HG03066 (cell line): ENCODE measurements at regions not wholly inside any gene's neighbourhood (a gene's known extent, or its start where the extent isn't known, plus 50 kb on each side); places are given as distances from the start of the nearest gene placed in this dataset.
"Not testable (repeated sequence)": the region's sequence is repeated elsewhere in the genome, so short reads cannot be mapped to it uniquely, and the experiment has no call there.

ENCODE experiments used
- ATAC-seq: cut with Tn5 transposase; IDR thresholded peaks from one replicate; pipeline ENCODE4 v1.9.1; 2021; ENCODE audit warnings: low read depth; ENCODE audit not compliant: unreplicated experiment

DNA sequence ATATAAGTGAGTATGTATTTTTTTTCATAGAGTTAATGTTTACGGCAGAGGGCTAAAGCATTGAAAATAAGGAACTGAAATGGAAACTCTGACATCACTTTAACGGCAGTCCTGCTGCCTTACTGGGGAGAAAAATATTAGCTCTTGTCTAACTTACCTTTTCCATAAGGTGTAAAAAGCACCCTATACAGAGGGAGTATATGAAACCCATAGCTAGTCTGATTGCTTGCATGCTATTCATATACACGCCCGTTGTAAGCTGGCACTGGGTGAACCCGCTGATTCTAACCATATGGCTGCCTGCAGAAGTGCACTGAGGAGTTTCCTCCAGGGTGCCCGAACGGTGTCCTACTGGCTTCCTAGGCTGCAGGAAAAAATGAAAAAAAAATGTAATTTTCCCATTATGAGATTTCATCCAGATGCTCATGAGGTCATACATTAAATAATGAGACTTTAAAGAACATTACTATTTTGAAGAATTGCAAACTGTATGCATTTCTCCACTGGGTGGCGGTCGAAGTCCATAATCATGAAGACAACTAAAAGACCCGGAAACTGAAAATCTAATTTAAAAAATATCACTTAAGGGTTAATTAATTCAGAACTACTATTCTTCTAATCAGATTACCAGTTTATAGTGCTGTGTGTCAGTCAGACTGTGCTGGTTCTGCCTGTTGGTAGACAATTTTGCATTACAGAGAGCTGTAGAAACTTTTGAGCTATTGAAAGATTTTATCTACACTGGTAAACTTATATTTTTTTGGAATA lies 144.7 kb downstream of the ALX1 start:
- ATAC-seq, result peak; percentile 91

DNA sequence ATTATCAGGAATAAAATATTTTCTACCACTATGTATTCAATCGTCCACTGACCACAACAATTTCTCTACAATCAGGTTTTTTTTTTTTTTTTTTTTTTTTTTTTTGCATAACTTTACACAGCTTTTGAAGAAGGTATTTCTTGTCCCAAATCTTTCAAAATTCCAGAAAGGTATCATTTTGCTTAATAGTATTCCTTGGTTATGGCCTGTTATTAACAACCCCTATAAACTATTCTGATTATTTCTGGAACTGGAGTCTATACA lies 145.3 kb downstream of the ALX1 start:
- ATAC-seq, result no peak

DNA sequence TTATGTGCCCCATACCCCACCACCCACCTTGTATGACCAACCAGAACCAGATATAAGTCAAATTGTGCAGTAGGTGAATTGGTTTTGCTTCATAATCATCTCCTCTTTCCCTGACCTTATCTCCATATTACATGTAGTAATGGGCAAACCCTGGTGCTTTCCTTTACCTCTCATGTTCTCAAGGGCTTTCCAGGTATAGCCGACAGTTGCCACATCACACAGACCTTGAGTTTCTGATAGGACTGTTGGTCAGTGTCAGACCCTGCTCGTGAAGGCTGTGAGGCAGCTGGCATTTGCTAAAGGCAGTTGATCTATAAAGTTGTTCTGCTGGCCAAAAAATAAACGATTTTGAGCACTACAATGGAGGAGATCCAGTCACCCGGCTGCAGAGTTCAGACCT lies 145.9 kb downstream of the ALX1 start:
- no peak for ATAC-seq

DNA sequence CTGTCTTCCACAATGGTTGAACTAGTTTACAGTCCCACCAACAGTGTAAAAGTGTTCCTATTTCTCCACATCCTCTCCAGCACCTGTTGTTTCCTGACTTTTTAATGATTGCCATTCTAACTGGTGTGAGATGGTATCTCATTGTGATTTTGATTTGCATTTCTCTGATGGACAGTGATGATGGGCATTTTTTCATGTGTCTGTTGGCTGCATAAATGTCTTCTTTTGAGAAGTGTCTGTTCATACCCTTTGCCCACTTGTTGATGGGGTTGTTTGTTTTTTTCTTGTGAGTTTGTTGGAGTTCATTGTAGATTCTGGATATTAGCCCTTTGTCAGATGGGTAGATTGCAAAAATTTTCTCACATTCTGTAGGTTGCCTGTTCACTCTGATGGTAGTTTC lies 153.1 kb downstream of the ALX1 start:
- not testable (repeated sequence) for ATAC-seq

DNA sequence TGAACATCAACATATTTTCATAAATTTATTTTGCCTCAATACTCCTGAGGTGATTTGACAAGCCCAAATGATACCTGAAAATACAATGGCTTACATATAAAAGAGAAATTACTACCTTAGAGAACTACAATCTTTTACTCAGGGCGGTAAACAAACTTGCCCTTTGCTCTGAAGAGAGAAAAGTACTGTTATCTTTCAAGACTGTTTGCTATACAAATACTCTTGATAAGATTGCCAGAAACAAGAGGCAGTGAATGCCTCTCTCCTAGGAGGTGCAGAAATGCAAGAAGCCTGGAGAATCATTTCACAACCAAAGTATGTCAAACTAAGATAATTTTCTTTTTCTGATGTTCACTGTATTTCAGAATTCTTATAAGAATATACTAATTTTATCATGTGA lies 160.3 kb downstream of the ALX1 start:
- no peak for ATAC-seq

DNA sequence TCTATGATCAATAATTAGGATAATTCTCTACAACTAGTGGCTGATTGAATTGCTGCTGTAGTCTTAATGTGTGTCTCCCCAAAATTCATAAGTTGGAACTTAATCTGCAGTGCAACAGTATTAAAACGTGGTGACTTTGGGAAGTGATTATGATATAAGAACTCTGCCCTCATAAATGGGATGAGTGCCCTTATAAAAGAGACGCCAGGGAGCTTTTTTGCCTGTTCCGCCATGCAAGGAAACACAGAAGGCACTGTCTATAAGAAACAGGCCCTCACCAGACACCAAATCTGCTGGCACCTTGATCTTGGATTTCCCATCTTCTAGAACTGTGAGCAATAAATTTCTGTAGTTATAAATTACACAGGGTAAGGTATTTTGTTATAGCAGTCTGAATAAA lies 161.0 kb downstream of the ALX1 start:
- no peak for ATAC-seq

DNA sequence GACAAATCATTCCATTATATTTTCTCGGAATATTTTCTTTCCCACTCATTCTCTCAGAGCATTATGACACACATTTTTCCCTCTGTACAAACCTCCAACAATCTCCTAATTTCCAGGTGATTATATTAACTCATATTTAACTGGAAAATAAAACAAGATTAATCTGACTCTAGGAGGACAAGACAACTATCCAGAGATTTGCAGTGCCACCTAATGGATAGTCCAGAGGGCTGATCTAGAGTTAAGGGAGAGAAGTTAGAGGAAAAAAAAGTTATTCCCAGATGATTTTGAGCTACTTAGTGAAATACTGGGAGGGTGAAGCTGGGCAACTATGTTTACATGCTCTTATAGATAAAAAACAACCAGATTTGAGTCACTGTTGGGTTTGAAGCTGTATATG lies 161.7 kb downstream of the ALX1 start:
- no peak for ATAC-seq

DNA sequence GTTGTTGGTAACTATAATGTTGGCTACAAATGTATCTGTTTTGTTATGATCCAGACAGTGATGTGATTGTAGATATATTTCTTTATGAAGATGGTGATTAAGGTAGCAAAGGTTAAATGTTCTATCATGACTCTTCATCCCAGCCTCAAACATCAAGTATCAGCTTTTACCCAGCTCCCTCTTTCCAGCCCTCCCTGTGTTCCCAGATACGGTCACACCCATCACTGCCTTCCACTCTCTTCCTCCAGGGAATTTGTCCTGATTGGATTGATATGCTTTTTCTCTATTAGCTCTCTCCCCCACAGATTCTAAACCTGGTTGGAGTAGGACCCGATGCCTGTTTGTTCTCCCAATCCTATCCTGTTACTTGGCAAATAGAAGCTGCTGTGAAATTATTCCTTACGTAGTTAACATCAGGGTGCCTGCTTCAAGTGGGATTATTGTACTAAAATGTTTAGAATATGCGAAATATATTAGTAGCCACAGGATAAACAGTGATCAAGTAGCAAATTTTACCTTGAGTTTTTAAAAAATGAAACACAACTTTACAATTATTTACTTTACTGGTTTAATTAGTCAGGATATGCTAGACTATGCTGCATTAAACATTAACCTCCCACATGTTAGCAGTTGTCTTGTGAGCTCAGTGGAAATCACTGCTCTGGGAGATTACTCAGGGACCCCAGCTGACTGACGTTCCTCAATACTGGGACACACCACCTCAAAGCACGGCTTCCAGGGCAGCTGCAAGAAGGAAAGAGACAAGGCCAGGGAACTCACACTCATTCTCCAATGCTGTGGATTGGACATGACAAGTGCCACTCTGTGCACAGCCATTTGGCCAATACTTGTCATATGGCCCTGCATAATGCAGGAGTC lies 165.3 kb downstream of the ALX1 start:
- no peak for ATAC-seq

DNA sequence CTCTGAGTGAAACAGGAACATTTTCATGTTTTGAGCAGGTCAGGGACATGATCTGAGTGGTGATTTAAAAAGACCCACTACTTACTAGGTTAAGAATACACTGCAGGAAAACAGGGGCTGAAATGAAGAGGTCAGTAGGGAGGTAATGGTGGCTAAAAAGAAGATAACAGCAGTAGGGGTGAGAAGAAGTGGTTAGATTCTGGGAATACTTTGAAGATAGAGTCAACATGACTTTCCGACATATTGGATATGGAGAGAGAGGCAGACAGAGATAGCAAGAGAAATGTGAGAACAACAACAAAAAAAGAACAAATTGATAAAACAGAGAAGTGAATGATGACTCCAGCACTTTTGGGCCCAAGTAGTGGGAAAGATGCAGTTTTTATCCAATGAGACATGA lies 168.0 kb downstream of the ALX1 start:
- no peak for ATAC-seq

DNA sequence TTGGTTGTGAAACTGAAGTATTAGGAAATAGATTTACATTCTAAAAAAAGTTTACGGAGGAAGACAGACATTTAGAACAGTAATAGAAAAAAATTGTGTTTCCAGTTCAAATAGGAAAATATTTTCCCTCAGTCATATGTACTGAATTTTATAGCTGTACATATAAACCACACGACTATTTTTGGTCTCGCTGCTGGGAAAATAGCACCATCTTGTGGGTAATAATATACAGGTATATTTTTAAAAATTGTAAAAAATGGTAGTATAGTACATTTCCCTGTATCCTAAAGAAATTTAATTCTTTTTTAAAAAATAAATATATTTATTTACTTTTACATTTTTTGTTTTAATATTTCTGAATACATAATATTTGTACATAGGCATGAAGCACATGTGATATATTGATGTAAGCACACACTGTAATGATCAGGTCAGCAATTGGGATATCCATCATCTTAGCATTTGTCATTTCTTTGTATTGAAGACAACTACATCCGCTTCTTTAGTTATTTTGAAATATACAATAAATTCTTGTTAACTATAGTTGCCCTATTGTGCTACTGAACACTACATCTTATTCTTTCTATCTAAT lies 168.6 kb downstream of the ALX1 start:
- no peak for ATAC-seq

DNA sequence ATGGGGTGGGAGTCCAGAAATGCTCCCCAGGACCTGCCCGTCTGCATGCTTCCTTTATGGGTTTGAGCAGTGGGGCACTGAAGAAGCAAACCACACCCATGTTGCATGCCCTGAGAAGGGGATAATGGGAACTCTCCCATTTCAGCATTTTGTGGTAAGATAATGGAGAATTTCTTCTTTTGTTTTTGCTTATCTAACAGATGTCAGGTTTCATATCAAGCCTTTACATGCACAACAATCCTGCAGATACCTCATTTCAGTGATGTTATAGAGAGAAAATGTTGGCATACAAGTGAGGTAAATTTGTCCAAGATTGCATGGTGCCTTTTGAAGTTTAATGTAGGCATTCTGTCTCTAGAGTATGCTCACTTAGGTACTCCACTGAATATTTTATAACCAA lies 177.0 kb downstream of the ALX1 start:
- ATAC-seq, result no peak

DNA sequence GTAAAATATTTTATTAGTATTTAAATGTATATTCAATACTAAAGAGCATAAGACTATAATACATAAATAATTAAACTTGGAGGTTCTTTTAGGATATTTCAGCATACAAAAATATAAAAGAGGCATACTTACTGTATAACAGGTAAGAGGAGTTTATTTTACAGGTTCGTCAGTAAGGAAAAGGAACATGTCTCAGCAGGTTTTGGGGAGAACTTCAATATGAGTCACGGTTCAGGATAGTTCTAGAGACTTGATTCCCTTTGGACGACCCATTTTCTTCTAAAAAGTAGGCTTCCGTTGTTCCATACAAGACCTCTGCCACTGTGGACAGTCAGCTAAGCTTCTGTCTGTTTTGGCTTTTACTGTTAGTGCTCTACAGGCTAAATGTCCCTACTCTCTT lies 181.1 kb downstream of the ALX1 start:
- ATAC-seq, result no peak

DNA sequence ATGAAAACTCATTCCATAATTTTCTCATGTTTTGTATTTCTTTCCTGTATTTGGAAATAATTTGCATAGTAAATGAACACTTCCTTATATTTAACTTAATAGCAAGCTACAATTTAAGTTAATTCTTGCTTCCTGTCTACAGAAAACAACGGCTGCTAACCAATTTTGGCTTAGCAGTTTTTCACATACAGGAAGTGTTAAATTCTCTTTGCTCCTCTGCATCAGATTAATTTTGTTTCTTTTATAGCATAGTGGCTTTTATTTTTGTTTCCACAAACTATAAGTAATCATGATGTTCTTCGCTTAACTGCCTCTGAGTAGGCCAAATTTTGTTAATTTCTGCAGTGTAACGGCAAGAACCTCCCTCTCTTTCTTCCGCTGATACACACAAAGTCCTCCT lies 182.9 kb downstream of the ALX1 start:
- no peak for ATAC-seq

DNA sequence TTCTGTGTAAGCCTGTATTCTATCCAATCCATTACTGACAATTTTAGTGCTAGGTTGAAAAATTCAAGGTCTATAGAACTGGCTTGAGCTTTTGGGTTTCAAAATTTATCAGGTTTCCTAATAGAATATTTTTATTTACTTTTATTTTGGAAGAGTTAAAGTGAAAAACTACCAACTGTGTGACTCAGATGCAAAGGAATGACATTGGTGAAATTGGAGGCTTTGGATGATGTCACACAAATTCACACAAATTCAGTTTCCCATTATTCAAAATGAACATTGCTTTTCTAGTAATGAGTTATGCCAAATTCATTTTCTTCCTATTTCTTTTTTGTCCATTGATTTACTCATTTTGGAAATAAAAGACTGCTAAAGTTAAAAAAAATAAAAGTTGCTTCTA lies 186.9 kb downstream of the ALX1 start:
- ATAC-seq, result no peak

DNA sequence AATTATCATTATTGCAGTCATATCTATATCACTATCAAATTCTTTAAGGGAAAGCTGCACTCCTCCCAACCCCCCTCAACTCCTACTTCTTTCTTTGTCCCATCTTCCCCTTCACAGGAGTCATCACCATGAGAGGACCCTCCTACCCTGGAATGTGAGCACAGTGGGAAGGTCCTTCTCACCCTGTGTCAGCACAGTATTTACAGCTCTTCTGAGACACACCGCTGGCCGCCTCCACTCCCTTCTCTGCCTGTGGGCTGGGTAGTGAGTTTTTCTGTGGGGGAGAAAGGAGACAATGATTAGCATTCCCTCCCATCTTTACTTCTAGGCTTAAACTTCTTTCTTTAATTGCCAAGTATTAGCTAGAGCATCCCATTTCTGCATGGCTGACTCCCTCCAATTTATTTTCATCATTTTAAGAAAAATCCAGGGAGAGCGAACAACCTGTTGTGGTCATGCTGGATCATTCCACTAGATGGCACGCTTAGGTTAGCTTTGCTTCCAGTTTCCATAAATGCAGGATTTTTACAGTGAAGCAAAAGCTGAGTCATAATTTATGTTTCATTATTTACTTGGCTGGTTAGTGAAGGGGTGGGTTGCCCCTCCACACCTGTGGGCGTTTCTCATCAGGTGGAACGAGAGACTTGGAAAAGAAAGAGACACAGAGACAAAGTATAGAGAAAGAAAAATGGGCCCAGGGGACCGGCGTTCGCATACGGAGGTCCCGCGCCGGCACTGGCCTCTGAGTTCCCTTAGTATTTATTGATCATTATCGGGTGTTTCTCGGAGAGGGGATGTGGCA lies 188.5 kb downstream of the ALX1 start:
- peak; percentile 91 for ATAC-seq

DNA sequence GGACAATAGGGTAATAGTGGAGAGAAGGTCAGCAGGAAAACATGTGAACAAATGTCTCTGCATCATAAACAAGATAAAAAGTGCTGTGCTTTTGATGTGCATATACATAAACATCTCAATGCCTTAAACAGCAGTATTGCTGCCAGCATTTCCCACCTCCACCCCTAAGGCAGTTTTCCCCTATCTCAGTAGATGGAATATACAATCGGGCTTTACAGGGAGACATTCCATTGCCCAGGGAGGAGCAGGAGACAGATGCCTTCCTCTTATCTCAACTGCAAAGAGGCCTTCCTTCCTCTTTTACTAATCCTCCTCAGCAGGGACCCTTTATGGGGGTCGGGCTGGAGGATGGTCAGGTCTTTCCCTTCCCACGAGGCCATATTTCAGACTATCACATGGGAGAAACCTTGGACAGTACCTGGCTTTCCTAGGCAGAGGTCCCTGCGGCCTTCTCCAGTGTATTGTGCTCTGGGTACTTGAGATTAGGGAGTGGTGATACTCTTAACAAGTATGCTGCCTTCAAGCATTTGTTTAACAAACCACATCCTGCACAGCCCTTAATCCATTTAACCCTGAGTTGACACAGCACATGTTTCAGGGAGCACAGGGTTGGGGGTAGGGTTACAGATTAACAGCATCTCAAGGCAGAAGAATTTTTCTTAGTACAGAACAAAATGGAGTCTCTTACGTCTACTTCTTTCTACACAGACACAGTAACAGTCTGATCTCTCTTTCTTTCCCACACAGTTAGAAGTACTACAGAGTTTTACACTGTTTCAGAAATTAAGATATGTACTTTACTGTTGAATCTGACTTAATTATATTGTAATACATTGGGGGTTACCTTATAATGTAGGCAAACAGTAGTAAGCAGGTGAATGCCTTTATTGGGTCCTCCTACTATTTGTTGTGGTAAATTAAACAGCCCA lies 189.4 kb downstream of the ALX1 start:
- ATAC-seq, result not testable (repeated sequence)

DNA sequence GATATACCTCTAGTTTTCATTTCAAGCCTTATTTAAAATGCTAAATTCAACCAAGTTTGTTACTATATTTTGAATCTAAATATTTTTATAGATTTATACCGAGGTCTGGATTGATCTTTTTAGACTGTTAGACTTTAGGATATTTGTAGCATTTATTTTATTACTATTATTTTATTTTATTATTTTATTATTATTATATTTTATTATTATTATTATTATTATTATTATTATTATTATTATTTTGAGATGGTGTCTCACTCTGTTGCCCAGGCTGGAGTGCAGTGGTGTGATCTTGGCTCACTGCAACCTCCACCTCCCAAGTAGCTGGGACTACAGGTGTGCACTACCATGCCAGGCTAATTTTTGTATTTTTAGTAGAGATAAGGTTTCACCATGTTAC lies 195.3 kb downstream of the ALX1 start:
- ATAC-seq, result not testable (repeated sequence)

DNA sequence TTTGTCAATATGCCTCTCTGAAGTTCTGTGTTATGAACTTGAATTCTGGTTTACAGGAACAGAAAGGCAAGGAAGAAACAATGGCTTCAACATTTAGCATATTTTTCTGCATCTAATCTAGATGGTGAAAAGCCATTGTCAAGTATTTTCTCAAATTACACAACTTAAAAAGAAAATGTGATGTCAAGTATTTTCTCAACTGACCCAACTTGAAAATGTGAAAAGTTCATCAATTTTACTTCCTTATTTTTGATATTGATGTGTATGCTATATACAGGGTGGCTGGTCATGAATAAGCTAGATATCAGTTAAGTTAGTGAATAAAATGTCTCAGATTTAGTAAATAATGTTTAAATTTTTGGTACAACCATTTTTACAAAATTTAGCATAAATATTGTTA lies 196.7 kb downstream of the ALX1 start:
- ATAC-seq, result no peak

DNA sequence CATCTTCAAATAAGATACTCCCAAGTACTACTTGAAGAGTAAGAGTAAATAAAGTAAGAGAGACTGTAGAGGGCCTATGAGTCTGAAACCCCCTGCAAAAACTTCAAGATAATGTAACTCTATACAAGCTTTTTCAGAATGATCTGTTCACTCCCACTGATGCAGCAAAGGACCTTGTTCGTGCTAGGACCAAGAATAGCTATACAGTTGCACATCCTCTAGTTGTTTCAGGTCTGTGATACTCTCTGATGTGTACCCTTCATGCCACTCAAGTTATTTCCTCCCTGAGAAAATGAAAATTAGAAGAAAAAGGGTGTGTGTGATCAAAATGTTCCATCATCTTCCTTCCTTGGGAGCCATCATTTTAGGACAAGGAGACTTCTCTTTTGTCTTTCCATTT lies 204.4 kb downstream of the ALX1 start:
- ATAC-seq, result peak; percentile 72

DNA sequence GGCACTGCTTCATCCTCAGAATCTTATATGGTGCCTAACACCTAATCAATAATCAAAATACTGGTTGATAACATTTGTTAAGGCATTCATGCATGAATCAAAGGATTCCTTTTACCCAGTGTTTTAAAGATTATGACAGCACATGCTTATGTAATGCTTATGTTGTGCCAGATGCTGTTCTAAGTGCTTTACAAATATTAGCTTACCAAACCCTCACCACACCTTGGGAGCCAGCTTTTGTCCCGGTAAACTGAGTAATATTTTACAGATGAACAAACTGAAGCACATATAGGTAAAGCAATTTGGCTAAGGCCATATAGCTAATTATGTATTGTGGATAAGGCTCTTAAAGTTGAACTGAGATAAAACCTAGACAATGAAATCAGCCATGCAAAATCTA lies 209.2 kb downstream of the ALX1 start:
- ATAC-seq, result no peak
